Colonic mucosa (tissue), 4 donors: ENCODE measurements at regions not wholly inside any gene's neighbourhood (a gene's known extent, or its start where the extent isn't known, plus 50 kb on each side); places are given as distances from the start of the nearest gene placed in this dataset.

Source experiments
- DNase-seq: peaks from one replicate; pipeline ENCODE4 v3.0.0-alpha.2; 2020
- H3K27ac ChIP-seq: fragments of 200-600 bp; one replicate; pipeline ENCODE4 v1.8.0; 2021
- H3K27me3 ChIP-seq: fragments of 200-600 bp; one replicate; pipeline ENCODE4 v1.8.0; 2021
- H3K36me3 ChIP-seq: fragments of 200-600 bp; one replicate; pipeline ENCODE4 v1.8.0; 2021
- H3K4me1 ChIP-seq: fragments of 200-600 bp; one replicate; pipeline ENCODE4 v1.8.0; 2021; ENCODE audit warnings: mild to moderate bottlenecking
- H3K4me3 ChIP-seq: fragments of 200-600 bp; one replicate; pipeline ENCODE4 v1.8.0; 2021
- H3K9ac ChIP-seq, 2 donors: one replicate each; pipeline ENCODE4 v1.7.0; 2013; ENCODE audit warnings: control low read depth in 2 of 2, low read depth in 2 of 2, low read length in 2 of 2
- H3K9me3 ChIP-seq: fragments of 200-600 bp; one replicate; pipeline ENCODE4 v1.8.0; 2021
- CTCF ChIP-seq: fragments of 200-600 bp; IDR thresholded peaks from one replicate; pipeline ENCODE4 v1.8.0; 2022; ENCODE audit warnings: antibody characterized with exemption, mild to moderate bottlenecking
- intact Hi-C: fragments of 100-400 bp; cut with DNase I; formaldehyde crosslinking; loops from one replicate; pipeline ENCODE4 v1.14.1; 2022
- donor health status: healthy.
- donor health status: DM: no; HTN: no; CAD: no.
- donor health status: DM: no; HTN: no; CAD: no.

- H3K4me1 ChIP-seq = no peaks in the 10 kb centered on the region
- no peak overlapping the region for H3K27ac ChIP-seq
- no peaks in the 10 kb centered on the region for H3K36me3 ChIP-seq
- H3K9ac ChIP-seq = no peak overlapping the region
- H3K27me3 ChIP-seq = peaks cover 3% of the 10 kb centered on the region
- intact Hi-C loops = no loop called here
- no peaks in the 10 kb centered on the region for H3K9me3 ChIP-seq
- H3K4me3 ChIP-seq = no peak overlapping the region
- no peak for TF ChIP-seq CTCF
- DNase-seq = no peak
Measured at GRCh38 chr20:59393142-59393541, 92.7 kb downstream of the EDN3 start.

GRCh38 chr20:59395729-59396128 is 95.3 kb downstream of the EDN3 start:
- peaks cover 3% of the 10 kb centered on the region for H3K27me3 ChIP-seq
- H3K9me3 ChIP-seq = no peaks in the 10 kb centered on the region
- H3K9ac ChIP-seq = no peak overlapping the region
- TF ChIP-seq CTCF = no peak
- no peak for DNase-seq
- no peak overlapping the region for H3K27ac ChIP-seq
- no peaks in the 10 kb centered on the region for H3K4me1 ChIP-seq
- no peaks in the 10 kb centered on the region for H3K36me3 ChIP-seq
- H3K4me3 ChIP-seq = no peak overlapping the region
- intact Hi-C loops = no loop called here

GRCh38 chr20:59398537-59399205 is 98.3 kb downstream of the EDN3 start:
- no peak for DNase-seq
- peaks cover 9% of the 10 kb centered on the region for H3K27me3 ChIP-seq
- intact Hi-C loops = no loop called here
- H3K4me1 ChIP-seq = peaks cover 9% of the 10 kb centered on the region
- H3K27ac ChIP-seq = no peak overlapping the region
- H3K9ac ChIP-seq = no peak overlapping the region
- no peak for TF ChIP-seq CTCF
- H3K36me3 ChIP-seq = no peaks in the 10 kb centered on the region
- no peak overlapping the region for H3K4me3 ChIP-seq
- no peaks in the 10 kb centered on the region for H3K9me3 ChIP-seq

GRCh38 chr20:59399426-59400099 is 99.2 kb downstream of the EDN3 start:
- intact Hi-C loops = loop anchor here (5.0 kb wide), 2 partner anchors 177 to 312 kb away; no protein-coding TSS in a partner anchor
- Histone ChIP-seq H3K4me3 (no peak overlapping the region), H3K36me3 (no peaks in the 10 kb centered on the region), H3K27me3 (peaks cover 15% of the 10 kb centered on the region), H3K9me3 (no peaks in the 10 kb centered on the region), H3K27ac (no peak overlapping the region), H3K9ac (no peak overlapping the region), H3K4me1 (peaks cover 12% of the 10 kb centered on the region)
- TF ChIP-seq CTCF = no peak
- no peak for DNase-seq

GRCh38 chr20:59400708-59401107 is 100.3 kb downstream of the EDN3 start:
- intact Hi-C loops = loop anchor here (5.0 kb wide), 2 partner anchors 178 to 313 kb away; no protein-coding TSS in a partner anchor
- peaks cover 17% of the 10 kb centered on the region for H3K27me3 ChIP-seq
- DNase-seq = no peak

More at GRCh38 chr20:59400708-59401107, 100.3 kb downstream of the EDN3 start:
- Histone ChIP-seq H3K9ac (no peak overlapping the region), H3K4me3 (no peak overlapping the region), H3K9me3 (no peaks in the 10 kb centered on the region), H3K4me1 (peaks cover 12% of the 10 kb centered on the region), H3K27ac (no peak overlapping the region), H3K36me3 (no peaks in the 10 kb centered on the region)
- no peak for TF ChIP-seq CTCF
